ENCODE measurements at regions not wholly inside any gene's neighbourhood (a gene's known extent, or its start where the extent isn't known, plus 50 kb on each side); places are given as distances from the start of the nearest gene placed in this dataset.
A peak's percentile ranks its signal among the peaks of the same experiment; 100 is the strongest.

DNA sequence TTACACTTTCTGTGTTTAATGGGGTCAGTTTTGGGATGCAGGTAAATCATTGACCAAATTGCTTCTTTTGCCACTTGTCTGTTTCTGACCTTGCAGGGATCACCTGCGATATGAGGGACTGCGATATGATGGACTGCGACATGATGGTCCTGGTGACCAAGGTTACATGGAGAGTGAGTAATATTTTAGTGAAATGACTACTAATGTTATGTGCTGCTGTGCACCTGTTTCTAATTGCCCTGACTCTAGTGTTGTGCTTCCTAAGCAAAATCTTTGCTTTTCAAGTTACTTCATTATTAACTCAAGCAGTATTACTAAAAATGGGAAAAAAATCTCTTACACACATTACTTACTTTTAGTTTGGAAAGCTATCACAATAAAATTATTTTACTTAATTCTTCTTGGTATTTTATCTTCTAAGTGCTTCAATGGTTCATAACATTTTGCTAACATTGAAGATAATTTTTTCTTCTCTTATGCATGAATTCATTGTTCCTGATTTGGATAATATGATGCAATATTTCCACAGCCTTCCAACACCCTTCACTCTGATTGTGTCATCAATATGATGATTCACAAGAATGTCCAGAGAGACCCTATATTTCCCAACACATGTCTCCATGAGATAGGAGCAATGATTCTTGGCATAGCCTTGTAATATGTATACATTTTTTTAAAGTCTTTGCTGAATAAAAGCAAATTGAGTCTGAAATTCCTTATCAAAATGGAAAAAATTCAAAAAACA lies 306.2 kb upstream of the AKR1E2 start:
- ChIA-PET POLR2A (no interaction called here), CTCF (interaction anchor here (1.0 kb wide), 1 partner anchor 11 kb away, joined by 3 read pairs; no protein-coding TSS in a partner anchor)
- TF ChIP-seq, protein P1, sequence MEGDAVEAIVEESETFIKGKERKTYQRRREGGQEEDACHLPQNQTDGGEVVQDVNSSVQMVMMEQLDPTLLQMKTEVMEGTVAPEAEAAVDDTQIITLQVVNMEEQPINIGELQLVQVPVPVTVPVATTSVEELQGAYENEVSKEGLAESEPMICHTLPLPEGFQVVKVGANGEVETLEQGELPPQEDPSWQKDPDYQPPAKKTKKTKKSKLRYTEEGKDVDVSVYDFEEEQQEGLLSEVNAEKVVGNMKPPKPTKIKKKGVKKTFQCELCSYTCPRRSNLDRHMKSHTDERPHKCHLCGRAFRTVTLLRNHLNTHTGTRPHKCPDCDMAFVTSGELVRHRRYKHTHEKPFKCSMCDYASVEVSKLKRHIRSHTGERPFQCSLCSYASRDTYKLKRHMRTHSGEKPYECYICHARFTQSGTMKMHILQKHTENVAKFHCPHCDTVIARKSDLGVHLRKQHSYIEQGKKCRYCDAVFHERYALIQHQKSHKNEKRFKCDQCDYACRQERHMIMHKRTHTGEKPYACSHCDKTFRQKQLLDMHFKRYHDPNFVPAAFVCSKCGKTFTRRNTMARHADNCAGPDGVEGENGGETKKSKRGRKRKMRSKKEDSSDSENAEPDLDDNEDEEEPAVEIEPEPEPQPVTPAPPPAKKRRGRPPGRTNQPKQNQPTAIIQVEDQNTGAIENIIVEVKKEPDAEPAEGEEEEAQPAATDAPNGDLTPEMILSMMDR (IDR thresholded peaks at IDR 0.05; ENCODE audit: insufficient read depth, low read length, missing control alignments): no peak
- no peak overlapping the region for H3K4me3 ChIP-seq (ENCODE audit: low read depth, low read length)
- no peak for DNase-seq (ENCODE audit: low read depth, low spot score)

DNA sequence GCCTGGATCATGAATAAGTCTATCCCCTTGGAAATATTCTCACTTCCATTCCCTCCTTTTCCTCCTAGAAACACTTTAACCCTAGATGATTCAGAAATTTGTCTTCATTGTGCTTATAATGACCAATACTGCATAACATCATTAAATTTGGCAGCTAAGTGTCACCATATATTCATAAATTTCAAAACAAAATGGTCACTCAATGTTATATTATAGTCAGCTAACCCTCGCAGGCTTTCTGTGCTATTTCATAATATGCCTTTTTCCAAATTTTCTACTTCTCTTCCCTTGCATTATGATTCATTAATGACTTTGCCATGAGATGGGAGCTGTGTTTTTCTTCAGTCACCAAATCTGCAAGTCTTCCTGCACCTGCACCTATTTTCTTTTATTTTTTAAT lies 308.3 kb upstream of the AKR1E2 start:
- ChIA-PET POLR2A (no interaction called here), CTCF (no interaction called here)
- TF ChIP-seq, protein P1 (IDR thresholded peaks at IDR 0.05; ENCODE audit: insufficient read depth, low read length, missing control alignments): no peak
- no peak for DNase-seq (ENCODE audit: low read depth, low spot score)
- no peak overlapping the region for H3K4me3 ChIP-seq (ENCODE audit: low read depth, low read length)

DNA sequence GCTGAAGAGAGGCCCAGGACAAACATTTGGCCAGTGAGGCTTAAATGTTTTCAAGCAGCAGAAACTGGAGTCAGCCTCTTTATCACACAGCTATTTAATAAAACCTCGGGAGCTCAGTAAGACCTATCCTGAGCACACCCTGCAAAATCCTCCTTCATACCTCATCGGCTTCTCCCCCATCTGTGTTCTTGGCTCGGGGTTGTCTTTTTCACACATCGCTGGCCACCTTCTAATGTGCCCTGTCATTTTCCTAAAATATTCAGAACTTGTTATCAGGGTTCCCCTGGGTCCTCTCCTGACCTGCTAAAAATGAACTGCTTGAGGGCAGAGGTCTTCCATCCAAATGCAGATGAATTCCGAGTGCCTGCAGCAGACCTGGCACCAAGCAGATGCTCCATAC lies 310.3 kb upstream of the AKR1E2 start:
- ChIA-PET CTCF (interaction anchor here (1.2 kb wide), 1 partner anchor 141 kb away, joined by 3 read pairs; no protein-coding TSS in a partner anchor), POLR2A (no interaction called here)
- TF ChIP-seq, protein P1 (IDR thresholded peaks at IDR 0.05; ENCODE audit: insufficient read depth, low read length, missing control alignments): no peak
- H3K4me3 ChIP-seq (ENCODE audit: low read depth, low read length): no peak overlapping the region
- DNase-seq (ENCODE audit: low read depth, low spot score): no peak

DNA sequence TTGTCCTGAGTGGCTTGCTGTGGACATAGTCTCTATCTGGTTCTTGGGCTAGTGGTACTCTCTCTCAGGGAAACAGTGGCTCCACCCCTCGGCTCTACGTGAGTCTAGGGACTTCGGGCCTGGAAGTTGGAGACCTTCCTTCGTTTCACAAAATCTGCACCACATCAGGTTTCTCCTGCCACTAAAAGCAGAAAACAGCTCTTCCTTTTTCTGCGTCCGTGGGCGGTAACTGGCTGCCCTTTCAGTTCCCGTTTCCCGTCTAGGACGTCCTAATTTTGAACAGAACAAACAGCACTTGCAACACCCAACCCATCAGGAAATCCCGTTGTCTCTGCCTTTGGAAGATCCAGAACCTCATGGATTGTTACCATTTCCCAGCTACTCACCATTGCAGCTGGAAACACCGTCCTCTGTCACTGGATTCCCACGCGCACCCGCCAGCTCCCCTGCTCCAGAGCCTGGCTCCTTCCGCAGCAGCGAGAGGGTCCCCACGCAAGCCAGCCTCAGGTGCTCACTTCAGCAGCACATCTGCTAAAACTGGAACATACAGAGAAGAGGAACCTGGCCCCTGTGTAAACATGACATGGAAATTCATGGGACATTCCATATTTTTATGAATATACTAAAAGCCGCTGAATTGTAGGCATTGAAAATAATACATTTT lies 311.4 kb upstream of the AKR1E2 start:
- POLR2A ChIA-PET: no interaction called here

DNA sequence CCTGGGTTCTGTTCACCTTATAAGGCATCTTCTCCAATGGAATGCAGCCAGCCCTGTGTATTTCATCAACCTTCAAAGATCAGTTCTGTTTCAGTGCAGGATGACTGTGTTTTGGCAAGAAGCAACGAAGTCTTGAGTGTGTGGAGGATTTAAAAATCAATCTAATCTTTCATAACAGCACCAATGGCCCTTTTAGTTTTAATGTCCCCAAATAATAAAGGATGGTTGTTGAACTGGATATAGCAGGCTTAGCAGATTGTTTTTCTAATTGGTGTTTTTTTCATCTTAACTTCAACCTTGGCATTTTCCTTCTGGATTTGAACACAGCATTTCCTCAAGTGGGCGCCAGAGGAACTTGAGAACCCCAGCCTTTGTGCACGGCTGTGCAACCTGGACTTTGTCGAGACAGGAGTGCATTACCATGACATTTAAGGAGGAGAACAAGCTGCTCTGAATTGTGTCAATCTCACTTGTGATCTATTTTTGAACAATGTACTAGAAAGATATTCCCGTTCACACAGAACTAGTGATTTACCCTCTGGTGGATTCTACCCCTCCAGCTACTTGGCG lies 313.3 kb upstream of the AKR1E2 start:
- ChIA-PET CTCF (interaction anchor here (0.6 to 2.2 kb wide), 8 partner anchors 9 to 260 kb away, joined by 3 to 14 read pairs (median 4); no protein-coding TSS in a partner anchor), POLR2A (no interaction called here)
- DNase-seq (ENCODE audit: low read depth, low spot score): no peak
- TF ChIP-seq, protein P1 (IDR thresholded peaks at IDR 0.05; ENCODE audit: insufficient read depth, low read length, missing control alignments): peak; percentile 44
- H3K4me3 ChIP-seq (ENCODE audit: low read depth, low read length): no peak overlapping the region

More for the DNA sequence above, 311.4 kb upstream of the AKR1E2 start:
- H3K4me3 ChIP-seq (ENCODE audit: low read depth, low read length): no peak overlapping the region
- DNase-seq (ENCODE audit: low read depth, low spot score): no peak
- TF ChIP-seq, protein P1 (IDR thresholded peaks at IDR 0.05; ENCODE audit: insufficient read depth, low read length, missing control alignments): no peak
- CTCF ChIA-PET: interaction anchor here (0.7 to 1.4 kb wide), 5 partner anchors 13 to 252 kb away, joined by 3 to 4 read pairs (median 3); no protein-coding TSS in a partner anchor

DNA sequence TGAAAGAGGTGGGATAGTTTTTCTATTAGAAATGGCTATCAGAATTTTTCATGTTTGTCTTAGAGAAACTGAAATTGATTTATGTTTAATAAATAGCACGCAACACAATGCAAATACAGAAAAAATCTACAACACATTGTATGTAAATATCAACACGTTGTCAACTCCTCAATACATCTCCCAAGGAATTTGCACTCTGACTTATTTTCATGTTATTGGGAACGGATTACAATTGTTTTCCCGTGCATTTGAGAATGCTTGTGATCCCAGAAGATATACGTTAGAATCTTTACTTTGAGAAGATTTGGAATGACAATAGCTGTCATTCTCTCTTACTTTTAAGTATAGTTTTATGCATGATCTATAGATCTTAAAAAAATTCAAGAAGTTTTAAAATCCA lies 313.8 kb upstream of the AKR1E2 start:
- TF ChIP-seq, protein P1 (IDR thresholded peaks at IDR 0.05; ENCODE audit: insufficient read depth, low read length, missing control alignments): no peak
- POLR2A ChIA-PET: no interaction called here

More for the DNA sequence above, 313.8 kb upstream of the AKR1E2 start:
- no peak for DNase-seq (ENCODE audit: low read depth, low spot score)
- CTCF ChIA-PET: interaction anchor here (0.7 to 2.2 kb wide), 5 partner anchors 8 to 256 kb away, joined by 3 to 14 read pairs (median 3); no protein-coding TSS in a partner anchor
- no peak overlapping the region for H3K4me3 ChIP-seq (ENCODE audit: low read depth, low read length)

All from AG04449 (cell line).